Endothelial cell (in vitro differentiated cells): ENCODE measurements at regions not wholly inside any gene's neighbourhood (a gene's known extent, or its start where the extent isn't known, plus 50 kb on each side); places are given as distances from the start of the nearest gene placed in this dataset.

Source experiments
- DNase-seq: peaks from one replicate; pipeline ENCODE4 v3.0.0; 2021; ENCODE audit warnings: low spot score
- H3K27ac Mint-ChIP-seq: one replicate; pipeline ENCODE4 v1.8.0; 2021; ENCODE audit warnings: mixed read lengths, inconsistent platforms; ENCODE audit not compliant: unreplicated experiment
- H3K27me3 Mint-ChIP-seq: one replicate; pipeline ENCODE4 v1.8.0; 2021; ENCODE audit warnings: mild to moderate bottlenecking, moderate library complexity, mixed read lengths, inconsistent platforms; ENCODE audit not compliant: unreplicated experiment
- H3K36me3 Mint-ChIP-seq: one replicate; pipeline ENCODE4 v1.8.0; 2021; ENCODE audit warnings: mild to moderate bottlenecking, low read depth, mixed read lengths, inconsistent platforms; ENCODE audit not compliant: unreplicated experiment
- H3K4me1 Mint-ChIP-seq: one replicate; pipeline ENCODE4 v1.8.0; 2021; ENCODE audit warnings: mild to moderate bottlenecking, mixed read lengths, inconsistent platforms; ENCODE audit not compliant: unreplicated experiment
- H3K4me3 Mint-ChIP-seq: one replicate; pipeline ENCODE4 v1.8.0; 2021; ENCODE audit warnings: mild to moderate bottlenecking, mixed read lengths, inconsistent platforms; ENCODE audit not compliant: unreplicated experiment
- H3K9me3 Mint-ChIP-seq: one replicate; pipeline ENCODE4 v1.8.0; 2021; ENCODE audit warnings: mixed read lengths, inconsistent platforms; ENCODE audit not compliant: unreplicated experiment
- CTCF ChIP-seq: fragments of 200-600 bp; sonication (generic); IDR thresholded peaks from one replicate; pipeline ENCODE4 v1.5.0; 2021; ENCODE audit warnings: antibody characterized with exemption; ENCODE audit not compliant: unreplicated experiment

GRCh38 chr7:81404669-81405068 lies 365.2 kb downstream of the HGF start:
- H3K27me3 Mint-ChIP-seq = peaks cover 1% of the 10 kb centered on the region
- DNase-seq = no peak
- TF ChIP-seq CTCF = no peak
- no peaks in the 10 kb centered on the region for H3K36me3 Mint-ChIP-seq
- H3K4me1 Mint-ChIP-seq = no peaks in the 10 kb centered on the region
- no peak overlapping the region for H3K27ac Mint-ChIP-seq
- H3K9me3 Mint-ChIP-seq = no peaks in the 10 kb centered on the region
- no peak overlapping the region for H3K4me3 Mint-ChIP-seq

GRCh38 chr7:81402227-81402626 lies 367.6 kb downstream of the HGF start:
- no peak for DNase-seq
- H3K27ac Mint-ChIP-seq = no peak overlapping the region
- no peaks in the 10 kb centered on the region for H3K36me3 Mint-ChIP-seq
- no peaks in the 10 kb centered on the region for H3K4me1 Mint-ChIP-seq
- no peak for TF ChIP-seq CTCF
- H3K9me3 Mint-ChIP-seq = no peaks in the 10 kb centered on the region
- H3K27me3 Mint-ChIP-seq = peaks cover 1% of the 10 kb centered on the region
- no peak overlapping the region for H3K4me3 Mint-ChIP-seq

- H3K4me1 Mint-ChIP-seq = no peaks in the 10 kb centered on the region
- H3K9me3 Mint-ChIP-seq = no peaks in the 10 kb centered on the region
- no peak overlapping the region for H3K4me3 Mint-ChIP-seq
- H3K27me3 Mint-ChIP-seq = peaks cover 1% of the 10 kb centered on the region
- H3K36me3 Mint-ChIP-seq = no peaks in the 10 kb centered on the region
- no peak for TF ChIP-seq CTCF
- no peak overlapping the region for H3K27ac Mint-ChIP-seq
- DNase-seq = no peak
These were observed 370.4 kb downstream of the HGF start for GRCh38 chr7:81399471-81399870.

- no peak overlapping the region for H3K27ac Mint-ChIP-seq
- no peaks in the 10 kb centered on the region for H3K4me1 Mint-ChIP-seq
- H3K27me3 Mint-ChIP-seq = no peaks in the 10 kb centered on the region
- no peak overlapping the region for H3K4me3 Mint-ChIP-seq
- no peaks in the 10 kb centered on the region for H3K36me3 Mint-ChIP-seq
- no peak for DNase-seq
- no peak for TF ChIP-seq CTCF
- no peaks in the 10 kb centered on the region for H3K9me3 Mint-ChIP-seq
These were observed 375.8 kb downstream of the HGF start for GRCh38 chr7:81394029-81394428.

- TF ChIP-seq CTCF = no peak
- Mint-ChIP-seq H3K27me3 (no peaks in the 10 kb centered on the region), H3K27ac (no peak overlapping the region), H3K4me1 (no peaks in the 10 kb centered on the region), H3K4me3 (no peak overlapping the region), H3K36me3 (no peaks in the 10 kb centered on the region), H3K9me3 (no peaks in the 10 kb centered on the region)
- no peak for DNase-seq
These were observed 376.8 kb downstream of the HGF start for GRCh38 chr7:81393018-81393417.
